ENCODE measurements at regions not wholly inside any gene's neighbourhood (a gene's known extent, or its start where the extent isn't known, plus 50 kb on each side); places are given as distances from the start of the nearest gene placed in this dataset.

DNA sequence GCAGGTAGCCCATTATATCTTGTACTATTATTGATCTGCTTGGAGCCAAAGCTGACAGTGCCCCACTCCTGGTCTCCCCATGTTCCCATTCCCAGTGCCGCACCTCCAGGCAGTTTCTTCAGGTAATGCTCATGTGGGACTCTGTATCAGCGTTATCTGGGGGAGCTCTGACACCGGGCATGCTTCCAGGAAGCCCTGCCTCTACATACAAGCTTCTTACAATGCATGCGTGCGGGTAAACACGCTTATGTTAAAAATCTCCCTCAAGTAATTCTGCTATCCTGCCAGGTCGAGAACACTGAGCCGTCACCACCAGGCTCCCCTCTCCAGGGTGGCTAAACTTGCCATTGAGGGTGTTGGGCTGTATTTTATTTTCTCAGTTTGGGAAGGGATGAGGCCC lies 61.6 kb upstream of the LBX1 start:
- POLR2A ChIA-PET: no interaction called here
- BruUV-seq (replicated peaks): no TSS peak
- Histone ChIP-seq H3K4me1 (ENCODE audit: control insufficient read depth in 1 of 2, insufficient read depth in 2 of 2, low read length in 2 of 2) (no peaks in the 10 kb centered on the region; a peak in 1 of 4 replicates), H3K79me2 (ENCODE audit: insufficient read depth, low read length) (no peaks in the 10 kb centered on the region), H3K9me2 (ENCODE audit: insufficient read depth) (no peaks in the 10 kb centered on the region), H3K4me2 (ENCODE audit: low read length) (no peak overlapping the region), H3K9me3 (ENCODE audit: control insufficient read depth in 1 of 2, insufficient read depth in 1 of 2, low read depth in 1 of 2, low read length in 2 of 2) (no peaks in the 10 kb centered on the region), H3K27me3 (ENCODE audit: insufficient read depth, low read length) (no peaks in the 10 kb centered on the region), H3K27ac (ENCODE audit: low read depth, low read length) (no peak overlapping the region), H4K20me1 (ENCODE audit: insufficient read depth) (no peaks in the 10 kb centered on the region), H3K36me3 (ENCODE audit: control insufficient read depth in 1 of 2, insufficient read depth in 2 of 2, low read length in 2 of 2) (no peaks in the 10 kb centered on the region), H2AFZ (ENCODE audit: low read depth, low read length, poor library complexity, severe bottlenecking) (no peak overlapping the region), H3K4me3 (replicated peaks in 1 of 2; ENCODE audit: low read depth in 1 of 2, low read length in 2 of 2) (no peak overlapping the region), H3K9ac (ENCODE audit: low read length) (no peak overlapping the region)
- CTCF ChIA-PET: interaction anchor here (1.0 to 3.7 kb wide), 3 partner anchors 77 to 279 kb away, joined by 3 to 26 read pairs (median 25); no protein-coding TSS in a partner anchor
- DNase-seq (ENCODE audit: low read depth, low spot score): no peak
- no peak for ATAC-seq
- TF ChIP-seq CTCF (IDR thresholded peaks at IDR 0.05 in 2 of 3, conservative IDR thresholded peaks at IDR 0.05 in 1 of 3; ENCODE audit: borderline replicate concordance in 1 of 3, insufficient read depth in 1 of 3, low read depth in 2 of 3, low read length in 2 of 3): no peak
- no peak for TF ChIP-seq EZH2 (IDR thresholded peaks at IDR 0.05)
- TF ChIP-seq ZNF274 (IDR thresholded peaks at IDR 0.05; ENCODE audit: low read depth, low read length): no peak
- no peak for TF ChIP-seq POLR2A (IDR thresholded peaks at IDR 0.05; ENCODE audit: borderline replicate concordance, extremely low read depth, insufficient read depth, insufficient read length)
- TF ChIP-seq SIN3A (IDR thresholded peaks at IDR 0.05; ENCODE audit: low read depth): no peak
- TF ChIP-seq YY1 (IDR thresholded peaks at IDR 0.05; ENCODE audit: extremely low read depth, insufficient replicate concordance, low read depth, low read length): no peak
- TF ChIP-seq ZFX (IDR thresholded peaks at IDR 0.05): no peak
- TF ChIP-seq ELF1 (IDR thresholded peaks at IDR 0.05; ENCODE audit: borderline replicate concordance, low read depth): no peak
- TF ChIP-seq, protein P1, sequence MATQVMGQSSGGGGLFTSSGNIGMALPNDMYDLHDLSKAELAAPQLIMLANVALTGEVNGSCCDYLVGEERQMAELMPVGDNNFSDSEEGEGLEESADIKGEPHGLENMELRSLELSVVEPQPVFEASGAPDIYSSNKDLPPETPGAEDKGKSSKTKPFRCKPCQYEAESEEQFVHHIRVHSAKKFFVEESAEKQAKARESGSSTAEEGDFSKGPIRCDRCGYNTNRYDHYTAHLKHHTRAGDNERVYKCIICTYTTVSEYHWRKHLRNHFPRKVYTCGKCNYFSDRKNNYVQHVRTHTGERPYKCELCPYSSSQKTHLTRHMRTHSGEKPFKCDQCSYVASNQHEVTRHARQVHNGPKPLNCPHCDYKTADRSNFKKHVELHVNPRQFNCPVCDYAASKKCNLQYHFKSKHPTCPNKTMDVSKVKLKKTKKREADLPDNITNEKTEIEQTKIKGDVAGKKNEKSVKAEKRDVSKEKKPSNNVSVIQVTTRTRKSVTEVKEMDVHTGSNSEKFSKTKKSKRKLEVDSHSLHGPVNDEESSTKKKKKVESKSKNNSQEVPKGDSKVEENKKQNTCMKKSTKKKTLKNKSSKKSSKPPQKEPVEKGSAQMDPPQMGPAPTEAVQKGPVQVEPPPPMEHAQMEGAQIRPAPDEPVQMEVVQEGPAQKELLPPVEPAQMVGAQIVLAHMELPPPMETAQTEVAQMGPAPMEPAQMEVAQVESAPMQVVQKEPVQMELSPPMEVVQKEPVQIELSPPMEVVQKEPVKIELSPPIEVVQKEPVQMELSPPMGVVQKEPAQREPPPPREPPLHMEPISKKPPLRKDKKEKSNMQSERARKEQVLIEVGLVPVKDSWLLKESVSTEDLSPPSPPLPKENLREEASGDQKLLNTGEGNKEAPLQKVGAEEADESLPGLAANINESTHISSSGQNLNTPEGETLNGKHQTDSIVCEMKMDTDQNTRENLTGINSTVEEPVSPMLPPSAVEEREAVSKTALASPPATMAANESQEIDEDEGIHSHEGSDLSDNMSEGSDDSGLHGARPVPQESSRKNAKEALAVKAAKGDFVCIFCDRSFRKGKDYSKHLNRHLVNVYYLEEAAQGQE (IDR thresholded peaks at IDR 0.05; ENCODE audit: low read depth): no peak
- no peak for TF ChIP-seq SP1 (IDR thresholded peaks at IDR 0.05; ENCODE audit: low read depth)
- no peak for TF ChIP-seq POLR2AphosphoS5 (IDR thresholded peaks at IDR 0.05; ENCODE audit: low read depth, low read length)
- TF ChIP-seq RAD21 (IDR thresholded peaks at IDR 0.05; ENCODE audit: low read depth): no peak
- TF ChIP-seq TCF7L2 (IDR thresholded peaks at IDR 0.05; ENCODE audit: borderline replicate concordance, extremely low read depth, insufficient read depth, insufficient read length): no peak
- TF ChIP-seq ATF3 (IDR thresholded peaks at IDR 0.05): no peak
- TF ChIP-seq SRF (IDR thresholded peaks at IDR 0.05; ENCODE audit: low read depth): no peak
- RAD21 ChIA-PET (ENCODE audit: low non-redundant PET in 1 of 2, low total read pairs in 2 of 2, uncharacterized antibody in 2 of 2, unreplicated experiment in 2 of 2): no interaction called here
- intact Hi-C loops (cut with micrococcal nuclease): no loop called here
